GM12865 (cell line): ENCODE measurements at regions not wholly inside any gene's neighbourhood (a gene's known extent, or its start where the extent isn't known, plus 50 kb on each side); places are given as distances from the start of the nearest gene placed in this dataset.

Source experiments
- DNase-seq: peaks from one replicate; pipeline ENCODE4 v3.0.0; 2010; ENCODE audit warnings: low read depth
- H3K4me3 ChIP-seq: 2 replicates; pipeline ENCODE4 v1.5.1; 2011; ENCODE audit warnings: mild to moderate bottlenecking, low read depth, low read length, control low read depth
- CTCF ChIP-seq: IDR thresholded peaks from 2 replicates; pipeline ENCODE4 v1.5.1; 2011; ENCODE audit warnings: low read length, control low read depth, low read depth, inconsistent platforms; ENCODE audit not compliant: insufficient read depth; ENCODE audit errors: missing control alignments

GRCh38 chr2:180268006-180268405 is 260.9 kb upstream of the CWC22 start:
- no peak overlapping the region for H3K4me3 ChIP-seq
- no peak for DNase-seq
- TF ChIP-seq CTCF = no peak

- TF ChIP-seq CTCF = no peak
- H3K4me3 ChIP-seq = no peak overlapping the region
- DNase-seq = no peak
These were observed 254.9 kb upstream of the CWC22 start for GRCh38 chr2:180261976-180262375.

GRCh38 chr2:180258579-180258978 is 251.5 kb upstream of the CWC22 start:
- TF ChIP-seq CTCF = no peak
- no peak overlapping the region for H3K4me3 ChIP-seq
- DNase-seq = no peak

GRCh38 chr2:180258041-180258537 is 251.0 kb upstream of the CWC22 start:
- DNase-seq = no peak
- H3K4me3 ChIP-seq = no peak overlapping the region
- no peak for TF ChIP-seq CTCF

- no peak for DNase-seq
- TF ChIP-seq CTCF = no peak
- H3K4me3 ChIP-seq = no peak overlapping the region
These were observed 250.2 kb upstream of the CWC22 start for GRCh38 chr2:180257247-180257646.

- DNase-seq = no peak
- TF ChIP-seq CTCF = no peak
- no peak overlapping the region for H3K4me3 ChIP-seq
These were observed 248.9 kb upstream of the CWC22 start for GRCh38 chr2:180255981-180256380.

GRCh38 chr2:180254872-180255271 is 247.8 kb upstream of the CWC22 start:
- no peak for TF ChIP-seq CTCF

More at GRCh38 chr2:180254872-180255271, 247.8 kb upstream of the CWC22 start:
- DNase-seq = no peak
- H3K4me3 ChIP-seq = no peak overlapping the region
